IMR-90 (cell line): ENCODE measurements at regions not wholly inside any gene's neighbourhood (a gene's known extent, or its start where the extent isn't known, plus 50 kb on each side); places are given as distances from the start of the nearest gene placed in this dataset.
A peak's percentile ranks its signal among the peaks of the same experiment; 100 is the strongest.

Experiments used
- ATAC-seq: fragments of 200-7000 bp; cut with Tn5 transposase; 2 replicates; pipeline ENCODE4 v1.9.1; 2020; ENCODE audit warnings: low read depth, mild to moderate bottlenecking, moderate library complexity
- BruUV-seq: library from RNA; stranded (reverse); fragments of 400-500 nt; replicated peaks from 2 replicates; lab custom pipeline; 2021; lab: Mats Ljungman, UMichigan
- CTCF ChIA-PET: fragments of 300-600 bp; formaldehyde crosslinking; extraction: SDS; loops from one replicate; lab custom pipeline; 2021; ENCODE audit warnings: antibody characterized with exemption; lab: Yijun Ruan, JAX
- POLR2A ChIA-PET: fragments of 300-600 bp; sonication (Branson Sonifier 250); formaldehyde crosslinking; loops from one replicate; lab custom pipeline; 2022; ENCODE audit warnings: antibody characterized with exemption; ENCODE audit not compliant: unreplicated experiment; lab: Charles Lee
- DNase-seq: peaks from one replicate; pipeline ENCODE4 v3.0.0; 2013
- H2AFZ ChIP-seq: replicated peaks from 2 replicates; pipeline ENCODE3; 2013; ENCODE audit warnings: low read length, mild to moderate bottlenecking; ENCODE audit not compliant: poor library complexity
- H2AK5ac ChIP-seq: 2 replicates; pipeline ENCODE4 v1.6.1; 2013; ENCODE audit warnings: low read depth, low read length, inconsistent platforms
- H2AK9ac ChIP-seq: replicated peaks from 2 replicates; pipeline ENCODE3; 2013; ENCODE audit warnings: mild to moderate bottlenecking, low read depth, low read length, moderate library complexity; ENCODE audit not compliant: poor library complexity
- H2BK120ac ChIP-seq: 2 replicates; pipeline ENCODE4 v1.6.1; 2013; ENCODE audit warnings: low read depth, low read length, inconsistent platforms
- H2BK15ac ChIP-seq: 3 replicates; pipeline ENCODE4 v1.6.1; 2013; ENCODE audit warnings: low read depth, low read length, inconsistent platforms
- H2BK20ac ChIP-seq: 2 replicates; pipeline ENCODE4 v1.6.1; 2013; ENCODE audit warnings: low read depth, mild to moderate bottlenecking, inconsistent platforms, low read length, moderate library complexity
- H2BK5ac ChIP-seq: 2 replicates; pipeline ENCODE4 v1.6.1; 2013; ENCODE audit warnings: mild to moderate bottlenecking, low read depth, low read length, inconsistent platforms; ENCODE audit not compliant: poor library complexity, severe bottlenecking
- H3K14ac ChIP-seq: replicated peaks from 2 replicates; pipeline ENCODE4 v1.6.1; 2013; ENCODE audit warnings: low read depth, low read length, inconsistent platforms
- H3K18ac ChIP-seq: 2 replicates; pipeline ENCODE4 v1.6.1; 2013; ENCODE audit warnings: low read depth, low read length, control low read depth
- H3K23ac ChIP-seq: 2 replicates; pipeline ENCODE4 v1.6.1; 2013; ENCODE audit warnings: low read depth, low read length, inconsistent platforms
- H3K27ac ChIP-seq: 2 replicates; pipeline ENCODE4 v1.5.1; 2013; ENCODE audit warnings: mild to moderate bottlenecking, control low read depth, low read length; ENCODE audit not compliant: insufficient read depth
- H3K27me3 ChIP-seq: 2 replicates; pipeline ENCODE4 v1.6.1; 2013; ENCODE audit warnings: low read length; ENCODE audit not compliant: control insufficient read depth, insufficient read depth
- H3K36me3 ChIP-seq: 2 replicates; pipeline ENCODE4 v1.6.1; 2013; ENCODE audit warnings: low read length, mixed read lengths; ENCODE audit not compliant: control insufficient read depth, insufficient read depth
- H3K4ac ChIP-seq: 2 replicates; pipeline ENCODE4 v1.6.1; 2013; ENCODE audit warnings: low read depth, low read length, inconsistent platforms
- H3K4me1 ChIP-seq: 2 replicates; pipeline ENCODE4 v1.6.1; 2013; ENCODE audit warnings: low read length, mixed read lengths; ENCODE audit not compliant: control insufficient read depth, insufficient read depth
- H3K4me2 ChIP-seq: 2 replicates; pipeline ENCODE4 v1.6.1; 2013; ENCODE audit warnings: low read depth, mild to moderate bottlenecking, control low read depth, low read length, moderate library complexity
- H3K4me3 ChIP-seq: 2 replicates; pipeline ENCODE4 v1.5.1; 2013; ENCODE audit warnings: low read depth, mild to moderate bottlenecking, control low read depth, low read length, moderate library complexity; ENCODE audit not compliant: insufficient read depth
- H3K56ac ChIP-seq: 2 replicates; pipeline ENCODE4 v1.6.1; 2013; ENCODE audit warnings: low read length, inconsistent platforms; ENCODE audit not compliant: insufficient read depth; ENCODE audit errors: extremely low read depth
- H3K79me1 ChIP-seq, 2 experiments: 2 replicates each; pipeline ENCODE4 v1.6.1; 2013; ENCODE audit warnings: low read length in 2 of 2, inconsistent platforms in 1 of 2, low read depth in 1 of 2
- H3K9ac ChIP-seq: 2 replicates; pipeline ENCODE4 v1.6.1; 2013; ENCODE audit warnings: low read depth, low read length, control low read depth
- H3K9me1 ChIP-seq: 2 replicates; pipeline ENCODE4 v1.6.1; 2013; ENCODE audit warnings: low read length, inconsistent platforms; ENCODE audit not compliant: insufficient read depth
- H3K9me3 ChIP-seq: 2 replicates; pipeline ENCODE4 v1.6.1; 2013; ENCODE audit warnings: low read length; ENCODE audit not compliant: control insufficient read depth, insufficient read depth
- H4K20me1 ChIP-seq: 2 replicates; pipeline ENCODE4 v1.6.1; 2013; ENCODE audit warnings: low read length, inconsistent platforms; ENCODE audit not compliant: insufficient read depth
- H4K5ac ChIP-seq: 2 replicates; pipeline ENCODE4 v1.6.1; 2013; ENCODE audit warnings: mild to moderate bottlenecking, low read depth, low read length, control low read depth
- H4K8ac ChIP-seq, 2 experiments: 2 replicates each; pipeline ENCODE4 v1.6.1; 2013; ENCODE audit warnings: low read depth in 2 of 2, low read length in 2 of 2, control low read depth in 1 of 2, inconsistent platforms in 1 of 2
- H4K91ac ChIP-seq: 2 replicates; pipeline ENCODE4 v1.6.1; 2013; ENCODE audit warnings: low read depth, low read length, inconsistent platforms; ENCODE audit not compliant: insufficient read depth
- BHLHE40 ChIP-seq: fragments of 150-350 bp; IDR thresholded peaks from 2 replicates; pipeline ENCODE4 v1.6.1; 2016; ENCODE audit warnings: mild to moderate bottlenecking, low read depth, low read length
- CEBPB ChIP-seq: IDR thresholded peaks from 2 replicates; pipeline ENCODE4 v1.6.1; 2012; ENCODE audit warnings: low read depth, low read length, improper control_type of control experiment
- CHD1 ChIP-seq: IDR thresholded peaks from 2 replicates; pipeline ENCODE4 v1.6.1; 2012; ENCODE audit warnings: low read depth, low read length, improper control_type of control experiment
- FOS ChIP-seq: fragments of 150-350 bp; IDR thresholded peaks from 2 replicates; pipeline ENCODE4 v1.6.1; 2016; ENCODE audit warnings: low read depth, low read length
- MAFK ChIP-seq: IDR thresholded peaks from 2 replicates; pipeline ENCODE4 v1.6.1; 2012; ENCODE audit warnings: low read depth, low read length, improper control_type of control experiment
- MAZ ChIP-seq: IDR thresholded peaks from 2 replicates; pipeline ENCODE4 v1.6.1; 2012; ENCODE audit warnings: low read depth, mild to moderate bottlenecking, low read length, improper control_type of control experiment, moderate library complexity, borderline replicate concordance
- MXI1 ChIP-seq: IDR thresholded peaks from 2 replicates; pipeline ENCODE4 v1.6.1; 2012; ENCODE audit warnings: low read depth, mild to moderate bottlenecking, low read length, moderate library complexity, borderline replicate concordance
- NFE2L2 ChIP-seq: fragments of 150-350 bp; IDR thresholded peaks from 2 replicates; pipeline ENCODE4 v1.6.1; 2016; ENCODE audit warnings: low read depth, mild to moderate bottlenecking, low read length
- POLR2A ChIP-seq: IDR thresholded peaks from 2 replicates; pipeline ENCODE4 v1.6.1; 2012; ENCODE audit warnings: mild to moderate bottlenecking, low read depth, low read length
- RAD21 ChIP-seq: IDR thresholded peaks from 2 replicates; pipeline ENCODE4 v1.6.1; 2012; ENCODE audit warnings: low read length, improper control_type of control experiment
- RCOR1 ChIP-seq: IDR thresholded peaks from 2 replicates; pipeline ENCODE4 v1.6.1; 2012; ENCODE audit warnings: mild to moderate bottlenecking, low read length, improper control_type of control experiment; ENCODE audit not compliant: insufficient replicate concordance
- RFX5 ChIP-seq: IDR thresholded peaks from 2 replicates; pipeline ENCODE4 v1.8.0; 2012; ENCODE audit warnings: low read depth, mild to moderate bottlenecking, low read length, moderate library complexity
- SMC3 ChIP-seq: fragments of 150-350 bp; IDR thresholded peaks from 2 replicates; pipeline ENCODE4 v1.6.1; 2016; ENCODE audit warnings: low read depth, mild to moderate bottlenecking, antibody characterized with exemption, low read length, moderate library complexity
- USF2 ChIP-seq: fragments of 150-350 bp; IDR thresholded peaks from 2 replicates; pipeline ENCODE4 v1.6.1; 2017; ENCODE audit warnings: mild to moderate bottlenecking, antibody characterized with exemption, low read length, low read depth
- WGBS, 2 experiments: methylation state at CpG; one replicate each; pipeline versions ENCODE4 v1.1.5 to v1.1.7; 2013; ENCODE audit warnings: missing lambda C conversion rate in 2 of 2; ENCODE audit not compliant: insufficient read length in 1 of 2; ENCODE audit errors: extremely low coverage in 2 of 2; 5-methylcytosine and 5-hydroxymethylcytosine counted together
- dilution Hi-C: fragments of 300-500 bp; cut with HindIII; formaldehyde crosslinking; loops from one replicate; pipeline ENCODE4 v1.14.3; 2018; ENCODE audit warnings: low sequenced_read_pairs; ENCODE audit not compliant: unreplicated experiment
- in situ Hi-C: fragments of 300-500 bp; cut with MboI; formaldehyde crosslinking; loops from 3 replicates; pipeline ENCODE4 v1.14.3; 2019; ENCODE audit warnings: low sequenced_read_pairs, inconsistent platforms, mixed read lengths
- intact Hi-C: fragments of 100-400 bp; cut with micrococcal nuclease; formaldehyde crosslinking; loops from 2 replicates; pipeline ENCODE4 v1.10.0; 2022
- TF ChIP-seq, protein P1 (sequence below): fragments of 150-350 bp; IDR thresholded peaks from 2 replicates; pipeline ENCODE4 v1.6.1; 2016; ENCODE audit warnings: low read depth, mild to moderate bottlenecking, low read length, moderate library complexity, borderline replicate concordance
- TF ChIP-seq, protein P2 (sequence below): conservative IDR thresholded peaks from 2 replicates; pipeline ENCODE4 v1.5.1; 2012; ENCODE audit warnings: mild to moderate bottlenecking, low read depth, low read length, improper control_type of control experiment

GRCh38 chr10:78264361-78264760 lies 230.7 kb downstream of the RPS24 start:
- in situ Hi-C loops: no loop called here
- H4K8ac ChIP-seq: peak overlapping the region; percentile 63 to 90; a peak in 3 of 4 replicates
- no peaks in the 10 kb centered on the region for H3K36me3 ChIP-seq
- H2AFZ ChIP-seq: peak overlapping the region; percentile 81
- intact Hi-C loops: no loop called here
- no peak overlapping the region for H3K27ac ChIP-seq
- peak overlapping the region; percentile 89; the same call in 2 of the 3 replicates for H2BK15ac ChIP-seq
- peaks cover 31% of the 10 kb centered on the region for H3K4me1 ChIP-seq
- no peak overlapping the region for H3K18ac ChIP-seq
- H2BK5ac ChIP-seq: peak overlapping the region; percentile 91
- H3K4me3 ChIP-seq: no peak overlapping the region
- peaks cover 3% of the 10 kb centered on the region for H3K9me3 ChIP-seq
- H2AK5ac ChIP-seq: peak overlapping the region; percentile 94
- dilution Hi-C loops: no loop called here
- peak overlapping the region; percentile 60; the same call in 1 of the 2 replicates for H4K5ac ChIP-seq
- peak overlapping the region; percentile 84 for H2BK20ac ChIP-seq
- H3K4ac ChIP-seq: peak overlapping the region; percentile 91
- BruUV-seq: no TSS peak
- no peak overlapping the region for H3K4me2 ChIP-seq
- H3K27me3 ChIP-seq: no peaks in the 10 kb centered on the region
- POLR2A ChIA-PET: no interaction called here
- no peak overlapping the region for H3K56ac ChIP-seq
- CTCF ChIA-PET: no interaction called here
- H3K14ac ChIP-seq: peak overlapping the region; percentile 90
- peaks cover 0 to 17% of the 10 kb centered on the region in 2 experiments; a peak in 1 of 4 replicates for H3K79me1 ChIP-seq
- H2BK120ac ChIP-seq: peak overlapping the region; percentile 98
- peak overlapping the region; percentile 97 for H4K91ac ChIP-seq
- no peak for ATAC-seq
- peak overlapping the region; percentile 85; the same call in 1 of the 2 replicates for H3K23ac ChIP-seq
- H4K20me1 ChIP-seq: no peaks in the 10 kb centered on the region
- H3K9ac ChIP-seq: no peak overlapping the region
- peak overlapping the region; percentile 81 for H2AK9ac ChIP-seq
- WGBS, 2 experiments: 100% methylated on average over 1 of the region's 3 CpGs; no CpG with 5 or more reads in 1 of the 2 experiments
- TF ChIP-seq RAD21 (no peak), RFX5 (no peak), CEBPB (no peak), BHLHE40 (no peak), MXI1 (no peak), NFE2L2 (no peak), FOS (no peak), SMC3 (no peak), RCOR1 (no peak), USF2 (no peak), CHD1 (no peak), MAZ (no peak), POLR2A (no peak), MAFK (no peak)
- TF ChIP-seq, protein P1, sequence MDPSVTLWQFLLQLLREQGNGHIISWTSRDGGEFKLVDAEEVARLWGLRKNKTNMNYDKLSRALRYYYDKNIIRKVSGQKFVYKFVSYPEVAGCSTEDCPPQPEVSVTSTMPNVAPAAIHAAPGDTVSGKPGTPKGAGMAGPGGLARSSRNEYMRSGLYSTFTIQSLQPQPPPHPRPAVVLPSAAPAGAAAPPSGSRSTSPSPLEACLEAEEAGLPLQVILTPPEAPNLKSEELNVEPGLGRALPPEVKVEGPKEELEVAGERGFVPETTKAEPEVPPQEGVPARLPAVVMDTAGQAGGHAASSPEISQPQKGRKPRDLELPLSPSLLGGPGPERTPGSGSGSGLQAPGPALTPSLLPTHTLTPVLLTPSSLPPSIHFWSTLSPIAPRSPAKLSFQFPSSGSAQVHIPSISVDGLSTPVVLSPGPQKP: no peak
- TF ChIP-seq, protein P2, sequence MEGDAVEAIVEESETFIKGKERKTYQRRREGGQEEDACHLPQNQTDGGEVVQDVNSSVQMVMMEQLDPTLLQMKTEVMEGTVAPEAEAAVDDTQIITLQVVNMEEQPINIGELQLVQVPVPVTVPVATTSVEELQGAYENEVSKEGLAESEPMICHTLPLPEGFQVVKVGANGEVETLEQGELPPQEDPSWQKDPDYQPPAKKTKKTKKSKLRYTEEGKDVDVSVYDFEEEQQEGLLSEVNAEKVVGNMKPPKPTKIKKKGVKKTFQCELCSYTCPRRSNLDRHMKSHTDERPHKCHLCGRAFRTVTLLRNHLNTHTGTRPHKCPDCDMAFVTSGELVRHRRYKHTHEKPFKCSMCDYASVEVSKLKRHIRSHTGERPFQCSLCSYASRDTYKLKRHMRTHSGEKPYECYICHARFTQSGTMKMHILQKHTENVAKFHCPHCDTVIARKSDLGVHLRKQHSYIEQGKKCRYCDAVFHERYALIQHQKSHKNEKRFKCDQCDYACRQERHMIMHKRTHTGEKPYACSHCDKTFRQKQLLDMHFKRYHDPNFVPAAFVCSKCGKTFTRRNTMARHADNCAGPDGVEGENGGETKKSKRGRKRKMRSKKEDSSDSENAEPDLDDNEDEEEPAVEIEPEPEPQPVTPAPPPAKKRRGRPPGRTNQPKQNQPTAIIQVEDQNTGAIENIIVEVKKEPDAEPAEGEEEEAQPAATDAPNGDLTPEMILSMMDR: no peak
- H3K9me1 ChIP-seq: peaks cover 43% of the 10 kb centered on the region
- DNase-seq: no peak
